ENCODE measurements at regions not wholly inside any gene's neighbourhood (a gene's known extent, or its start where the extent isn't known, plus 50 kb on each side); places are given as distances from the start of the nearest gene placed in this dataset.
A peak's percentile ranks its signal among the peaks of the same experiment; 100 is the strongest.

DNA sequence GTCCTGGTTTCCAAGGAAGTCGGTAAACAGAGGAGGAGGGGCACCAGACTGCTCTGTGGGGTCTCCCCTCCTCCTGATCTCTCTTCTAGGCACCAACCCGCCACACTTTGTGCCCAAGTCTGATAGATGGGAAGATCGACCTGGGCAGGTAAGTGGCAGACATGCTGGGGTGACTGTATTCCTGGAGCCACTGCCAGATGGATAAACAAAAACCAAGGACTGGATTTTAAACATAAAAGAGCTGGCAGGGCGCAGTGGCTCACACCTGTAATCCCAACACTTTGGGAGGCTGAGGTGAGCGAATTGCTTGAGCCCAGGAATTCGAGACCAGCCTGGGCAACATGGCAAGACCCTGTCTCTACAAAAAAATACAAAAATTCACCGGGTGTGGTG is 181.2 kb downstream of the ANAPC1 start:
- no peaks in the 10 kb centered on the region for H3K27me3 ChIP-seq (ENCODE audit: control insufficient read depth, insufficient read depth, low read length)
- peak overlapping the region; percentile 78 for H3K27ac ChIP-seq (ENCODE audit: low read length)
- DNase-seq (ENCODE audit: low read depth, low spot score) = no peak
- CTCF ChIA-PET = interaction anchor here (0.6 to 0.7 kb wide), 2 partner anchors 499 to 591 kb away, joined by 3 read pairs; no protein-coding TSS in a partner anchor
- intact Hi-C loops (cut with micrococcal nuclease; ENCODE audit: unreplicated experiment) = no loop called here
- H3K4me1 ChIP-seq (ENCODE audit: control insufficient read depth, insufficient read depth, low read length) = peaks cover 50% of the 10 kb centered on the region
- TF ChIP-seq, protein P1, sequence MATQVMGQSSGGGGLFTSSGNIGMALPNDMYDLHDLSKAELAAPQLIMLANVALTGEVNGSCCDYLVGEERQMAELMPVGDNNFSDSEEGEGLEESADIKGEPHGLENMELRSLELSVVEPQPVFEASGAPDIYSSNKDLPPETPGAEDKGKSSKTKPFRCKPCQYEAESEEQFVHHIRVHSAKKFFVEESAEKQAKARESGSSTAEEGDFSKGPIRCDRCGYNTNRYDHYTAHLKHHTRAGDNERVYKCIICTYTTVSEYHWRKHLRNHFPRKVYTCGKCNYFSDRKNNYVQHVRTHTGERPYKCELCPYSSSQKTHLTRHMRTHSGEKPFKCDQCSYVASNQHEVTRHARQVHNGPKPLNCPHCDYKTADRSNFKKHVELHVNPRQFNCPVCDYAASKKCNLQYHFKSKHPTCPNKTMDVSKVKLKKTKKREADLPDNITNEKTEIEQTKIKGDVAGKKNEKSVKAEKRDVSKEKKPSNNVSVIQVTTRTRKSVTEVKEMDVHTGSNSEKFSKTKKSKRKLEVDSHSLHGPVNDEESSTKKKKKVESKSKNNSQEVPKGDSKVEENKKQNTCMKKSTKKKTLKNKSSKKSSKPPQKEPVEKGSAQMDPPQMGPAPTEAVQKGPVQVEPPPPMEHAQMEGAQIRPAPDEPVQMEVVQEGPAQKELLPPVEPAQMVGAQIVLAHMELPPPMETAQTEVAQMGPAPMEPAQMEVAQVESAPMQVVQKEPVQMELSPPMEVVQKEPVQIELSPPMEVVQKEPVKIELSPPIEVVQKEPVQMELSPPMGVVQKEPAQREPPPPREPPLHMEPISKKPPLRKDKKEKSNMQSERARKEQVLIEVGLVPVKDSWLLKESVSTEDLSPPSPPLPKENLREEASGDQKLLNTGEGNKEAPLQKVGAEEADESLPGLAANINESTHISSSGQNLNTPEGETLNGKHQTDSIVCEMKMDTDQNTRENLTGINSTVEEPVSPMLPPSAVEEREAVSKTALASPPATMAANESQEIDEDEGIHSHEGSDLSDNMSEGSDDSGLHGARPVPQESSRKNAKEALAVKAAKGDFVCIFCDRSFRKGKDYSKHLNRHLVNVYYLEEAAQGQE (IDR thresholded peaks at IDR 0.05; ENCODE audit: insufficient read depth in 1 of 2, low read depth in 2 of 2, low read length in 1 of 2) = no peak
- no peak for TF ChIP-seq SIN3A (IDR thresholded peaks at IDR 0.05; ENCODE audit: borderline replicate concordance, insufficient read depth, low read depth, low read length)
- no peak for TF ChIP-seq POLR2AphosphoS5 (IDR thresholded peaks at IDR 0.05; ENCODE audit: low read depth, low read length)
- TF ChIP-seq TCF7L2 (IDR thresholded peaks at IDR 0.05; ENCODE audit: low read depth, low read length) = no peak
- TF ChIP-seq, protein P2, sequence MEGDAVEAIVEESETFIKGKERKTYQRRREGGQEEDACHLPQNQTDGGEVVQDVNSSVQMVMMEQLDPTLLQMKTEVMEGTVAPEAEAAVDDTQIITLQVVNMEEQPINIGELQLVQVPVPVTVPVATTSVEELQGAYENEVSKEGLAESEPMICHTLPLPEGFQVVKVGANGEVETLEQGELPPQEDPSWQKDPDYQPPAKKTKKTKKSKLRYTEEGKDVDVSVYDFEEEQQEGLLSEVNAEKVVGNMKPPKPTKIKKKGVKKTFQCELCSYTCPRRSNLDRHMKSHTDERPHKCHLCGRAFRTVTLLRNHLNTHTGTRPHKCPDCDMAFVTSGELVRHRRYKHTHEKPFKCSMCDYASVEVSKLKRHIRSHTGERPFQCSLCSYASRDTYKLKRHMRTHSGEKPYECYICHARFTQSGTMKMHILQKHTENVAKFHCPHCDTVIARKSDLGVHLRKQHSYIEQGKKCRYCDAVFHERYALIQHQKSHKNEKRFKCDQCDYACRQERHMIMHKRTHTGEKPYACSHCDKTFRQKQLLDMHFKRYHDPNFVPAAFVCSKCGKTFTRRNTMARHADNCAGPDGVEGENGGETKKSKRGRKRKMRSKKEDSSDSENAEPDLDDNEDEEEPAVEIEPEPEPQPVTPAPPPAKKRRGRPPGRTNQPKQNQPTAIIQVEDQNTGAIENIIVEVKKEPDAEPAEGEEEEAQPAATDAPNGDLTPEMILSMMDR (IDR thresholded peaks at IDR 0.05) = no peak
- POLR2A ChIA-PET = interaction anchor here (0.6 kb wide), 1 partner anchor 578 kb away, joined by 3 read pairs; no protein-coding TSS in a partner anchor
- no TSS peak for BruUV-seq (replicated peaks)
- in situ Hi-C loops (cut with HindIII; ENCODE audit: low pct_unique_long_range_greater_than_20kb, low sequenced_read_pairs) = no loop called here
- H3K4me3 ChIP-seq (ENCODE audit: low read depth in 2 of 2, low read length in 2 of 2) = no peak overlapping the region
- ATAC-seq = no peak
- no peaks in the 10 kb centered on the region for H3K9me3 ChIP-seq (ENCODE audit: control insufficient read depth, insufficient read depth, low read depth, low read length)
- no peaks in the 10 kb centered on the region for H3K36me3 ChIP-seq (ENCODE audit: control insufficient read depth, insufficient read depth, low read length)

GRCh38 chr2:111703759-111704158 is 180.2 kb downstream of the ANAPC1 start:
- Histone ChIP-seq H3K36me3 (ENCODE audit: control insufficient read depth, insufficient read depth, low read length) (no peaks in the 10 kb centered on the region), H3K27me3 (ENCODE audit: control insufficient read depth, insufficient read depth, low read length) (no peaks in the 10 kb centered on the region), H3K27ac (ENCODE audit: low read length) (peak overlapping the region; percentile 83), H3K4me3 (ENCODE audit: low read depth in 2 of 2, low read length in 2 of 2) (no peak overlapping the region), H3K9me3 (ENCODE audit: control insufficient read depth, insufficient read depth, low read depth, low read length) (no peaks in the 10 kb centered on the region), H3K4me1 (ENCODE audit: control insufficient read depth, insufficient read depth, low read length) (peaks cover 47% of the 10 kb centered on the region)
- CTCF ChIA-PET = no interaction called here
- POLR2A ChIA-PET = no interaction called here
- in situ Hi-C loops (cut with HindIII; ENCODE audit: low pct_unique_long_range_greater_than_20kb, low sequenced_read_pairs) = no loop called here
- DNase-seq (ENCODE audit: low read depth, low spot score) (no peak), ATAC-seq (no peak)
- TF ChIP-seq SIN3A (IDR thresholded peaks at IDR 0.05; ENCODE audit: borderline replicate concordance, insufficient read depth, low read depth, low read length) (no peak), POLR2AphosphoS5 (IDR thresholded peaks at IDR 0.05; ENCODE audit: low read depth, low read length) (no peak), TCF7L2 (IDR thresholded peaks at IDR 0.05; ENCODE audit: low read depth, low read length) (no peak)
- TF ChIP-seq, protein P2 (IDR thresholded peaks at IDR 0.05) = no peak
- TF ChIP-seq, protein P1 (IDR thresholded peaks at IDR 0.05; ENCODE audit: insufficient read depth in 1 of 2, low read depth in 2 of 2, low read length in 1 of 2) = no peak
- intact Hi-C loops (cut with micrococcal nuclease; ENCODE audit: unreplicated experiment) = no loop called here
- BruUV-seq (replicated peaks) = no TSS peak
